Stomach (tissue), 8 donors: ENCODE measurements at regions not wholly inside any gene's neighbourhood (a gene's known extent, or its start where the extent isn't known, plus 50 kb on each side); places are given as distances from the start of the nearest gene placed in this dataset.

ENCODE experiments used
- DNase-seq, 2 donors: peaks; one replicate each; pipeline versions ENCODE4 v3.0.0 to v3.0.0-alpha.2; 2013 to 2019
- H3K27ac ChIP-seq, 5 donors: fragments of 200-600 bp in 4 of 5; sonication (generic) in 4 of 5; one replicate each; pipeline ENCODE4 v1.5.1; 2013 to 2019; ENCODE audit warnings: mild to moderate bottlenecking in 1 of 5, moderate library complexity in 1 of 5
- H3K27me3 ChIP-seq, 3 donors: fragments of 200-600 bp; sonication (generic); one replicate each; pipeline ENCODE4 v1.5.1; 2017 to 2019; ENCODE audit warnings: mixed run types in 1 of 3
- H3K36me3 ChIP-seq, 4 donors: fragments of 200-600 bp; sonication (generic); 1 replicate in 3 of 4; 2 replicates in 1 of 4; pipeline ENCODE4 v1.5.1; 2016 to 2019
- H3K4me1 ChIP-seq, 4 donors: fragments of 200-600 bp; sonication (generic); one replicate each; pipeline ENCODE4 v1.5.1; 2016 to 2019
- H3K4me3 ChIP-seq, 4 donors: fragments of 200-600 bp; sonication (generic) in 3 of 4; one replicate each; pipeline ENCODE4 v1.5.1; 2016 to 2019; ENCODE audit warnings: mild to moderate bottlenecking in 1 of 4
- H3K9me3 ChIP-seq, 4 donors: fragments of 200-600 bp; sonication (generic); one replicate each; pipeline ENCODE4 v1.5.1; 2016 to 2019
- EP300 ChIP-seq: sonication (generic); formaldehyde crosslinking; IDR thresholded peaks from one replicate; pipeline ENCODE4 v1.6.1; 2017; ENCODE audit warnings: antibody characterized with exemption
- POLR2A ChIP-seq, 4 donors: fragments of 450-650 bp; IDR thresholded peaks; one replicate each; pipeline ENCODE4 v1.6.1; 2016; ENCODE audit warnings: antibody characterized with exemption in 4 of 4, control low read depth in 2 of 4, mild to moderate bottlenecking in 1 of 4, moderate library complexity in 1 of 4
- POLR2AphosphoS5 ChIP-seq, 3 donors: sonication (generic); formaldehyde crosslinking; IDR thresholded peaks; one replicate each; pipeline ENCODE4 v1.6.1; 2016; ENCODE audit warnings: antibody characterized with exemption in 3 of 3
- WGBS, 5 donors: extraction: QIAGEN DNeasy Blood & Tissue Kit in 3 of 5; methylation state at CpG; one replicate each; pipeline versions ENCODE4 v1.1.5 to v1.1.7; 2013 to 2018; 5-methylcytosine and 5-hydroxymethylcytosine counted together
- intact Hi-C: fragments of 100-400 bp; cut with DNase I; formaldehyde crosslinking; loops from one replicate; pipeline ENCODE4 v1.15.1; 2023; ENCODE audit warnings: low total_unique reads
- TF ChIP-seq, protein P1 (sequence below), 7 experiments: fragments of 450-650 bp in 4 of 7; fragments of 200-600 bp in 3 of 7; sonication (generic) in 3 of 7; IDR thresholded peaks; one replicate each; pipeline ENCODE4 v1.5.1; 2016 to 2019; ENCODE audit warnings: antibody characterized with exemption in 7 of 7, control low read depth in 2 of 7, mild to moderate bottlenecking in 1 of 7
- donor health status: healthy with polysubstance abuse.
- donor health status: Bipolar disorder and iron deficiency.
- donor health status: healthy.

DNA sequence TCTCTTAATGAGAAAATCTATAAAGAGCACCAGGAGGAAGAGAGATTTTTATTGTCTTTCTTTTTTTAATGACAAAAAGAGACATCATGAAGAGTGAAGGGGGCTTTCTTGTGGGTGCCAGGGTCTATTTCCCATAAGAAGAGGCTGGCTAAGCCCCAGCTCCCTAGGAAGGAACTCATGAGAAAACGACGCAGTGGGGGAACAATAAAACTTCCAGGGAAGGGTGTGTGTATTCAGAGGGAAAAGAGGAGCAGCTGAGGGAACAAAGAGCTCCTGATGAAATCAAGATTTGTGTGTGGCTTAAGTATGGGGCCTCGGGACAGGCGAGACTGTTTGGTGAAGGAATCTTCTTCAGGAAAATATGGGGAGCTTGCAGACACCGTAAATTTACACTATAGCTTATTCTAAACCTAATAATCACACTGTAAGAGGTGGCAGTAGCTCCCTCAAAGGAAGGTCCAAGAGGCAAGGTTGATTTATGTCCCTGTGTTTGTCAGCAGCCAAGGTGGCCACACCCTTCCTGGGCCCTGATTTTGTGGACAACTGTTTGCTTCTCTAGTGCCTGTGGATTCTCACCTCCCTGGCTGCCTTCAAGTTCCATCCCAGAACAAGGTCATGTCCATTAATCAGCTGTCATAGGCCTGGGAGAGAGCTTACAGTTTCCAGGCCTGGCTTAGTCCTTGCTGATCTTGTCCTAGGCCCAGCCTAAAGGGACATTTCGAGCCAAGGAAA is 615.7 kb downstream of the INSC start:
- no peak for DNase-seq
- WGBS, 5 donors: 68 to 82% (median 81%) methylated on average over 6 of the region's 6 CpGs
- Histone ChIP-seq H3K9me3 (no peaks in the 10 kb centered on the region), H3K27ac (no peak overlapping the region), H3K27me3 (no peaks in the 10 kb centered on the region), H3K4me1 (no peaks in the 10 kb centered on the region), H3K36me3 (no peaks in the 10 kb centered on the region), H3K4me3 (no peak overlapping the region)
- TF ChIP-seq, protein P1, sequence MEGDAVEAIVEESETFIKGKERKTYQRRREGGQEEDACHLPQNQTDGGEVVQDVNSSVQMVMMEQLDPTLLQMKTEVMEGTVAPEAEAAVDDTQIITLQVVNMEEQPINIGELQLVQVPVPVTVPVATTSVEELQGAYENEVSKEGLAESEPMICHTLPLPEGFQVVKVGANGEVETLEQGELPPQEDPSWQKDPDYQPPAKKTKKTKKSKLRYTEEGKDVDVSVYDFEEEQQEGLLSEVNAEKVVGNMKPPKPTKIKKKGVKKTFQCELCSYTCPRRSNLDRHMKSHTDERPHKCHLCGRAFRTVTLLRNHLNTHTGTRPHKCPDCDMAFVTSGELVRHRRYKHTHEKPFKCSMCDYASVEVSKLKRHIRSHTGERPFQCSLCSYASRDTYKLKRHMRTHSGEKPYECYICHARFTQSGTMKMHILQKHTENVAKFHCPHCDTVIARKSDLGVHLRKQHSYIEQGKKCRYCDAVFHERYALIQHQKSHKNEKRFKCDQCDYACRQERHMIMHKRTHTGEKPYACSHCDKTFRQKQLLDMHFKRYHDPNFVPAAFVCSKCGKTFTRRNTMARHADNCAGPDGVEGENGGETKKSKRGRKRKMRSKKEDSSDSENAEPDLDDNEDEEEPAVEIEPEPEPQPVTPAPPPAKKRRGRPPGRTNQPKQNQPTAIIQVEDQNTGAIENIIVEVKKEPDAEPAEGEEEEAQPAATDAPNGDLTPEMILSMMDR (IDR thresholded peaks at IDR 0.05): no peak
- TF ChIP-seq POLR2A (IDR thresholded peaks at IDR 0.05) (no peak), EP300 (no peak), POLR2AphosphoS5 (IDR thresholded peaks at IDR 0.05) (no peak)
- intact Hi-C loops: no loop called here

DNA sequence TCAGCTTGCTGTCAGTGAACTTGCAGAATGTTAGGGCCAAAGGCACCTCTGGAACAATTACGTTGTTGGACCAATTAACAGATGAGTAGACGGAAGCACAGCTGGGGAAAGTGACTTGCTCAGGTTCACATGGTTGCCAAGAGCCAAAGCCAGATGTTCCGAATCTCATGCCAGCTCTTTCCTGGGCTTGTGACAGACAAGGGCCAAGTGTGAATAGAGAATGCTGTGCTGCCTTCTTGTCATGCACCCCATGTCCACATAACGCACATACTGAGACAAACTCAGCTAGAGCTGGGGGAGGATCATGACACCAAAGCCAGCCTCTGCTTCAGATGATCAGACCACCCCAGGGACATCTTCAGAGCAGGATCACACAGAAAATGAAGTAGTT is 616.3 kb downstream of the INSC start:
- no peak for TF ChIP-seq EP300
- no peak for TF ChIP-seq POLR2A (IDR thresholded peaks at IDR 0.05)
- TF ChIP-seq, protein P1 (IDR thresholded peaks at IDR 0.05): no peak
- no peak for TF ChIP-seq POLR2AphosphoS5 (IDR thresholded peaks at IDR 0.05)
- DNase-seq: no peak
- no peaks in the 10 kb centered on the region for H3K4me1 ChIP-seq
- no peak overlapping the region for H3K27ac ChIP-seq
- no peaks in the 10 kb centered on the region for H3K36me3 ChIP-seq
- H3K9me3 ChIP-seq: no peaks in the 10 kb centered on the region
- H3K27me3 ChIP-seq: no peaks in the 10 kb centered on the region
- WGBS, 5 donors: 58 to 91% (median 75%) methylated on average over 4 of the region's 4 CpGs
- intact Hi-C loops: no loop called here
- H3K4me3 ChIP-seq: no peak overlapping the region

DNA sequence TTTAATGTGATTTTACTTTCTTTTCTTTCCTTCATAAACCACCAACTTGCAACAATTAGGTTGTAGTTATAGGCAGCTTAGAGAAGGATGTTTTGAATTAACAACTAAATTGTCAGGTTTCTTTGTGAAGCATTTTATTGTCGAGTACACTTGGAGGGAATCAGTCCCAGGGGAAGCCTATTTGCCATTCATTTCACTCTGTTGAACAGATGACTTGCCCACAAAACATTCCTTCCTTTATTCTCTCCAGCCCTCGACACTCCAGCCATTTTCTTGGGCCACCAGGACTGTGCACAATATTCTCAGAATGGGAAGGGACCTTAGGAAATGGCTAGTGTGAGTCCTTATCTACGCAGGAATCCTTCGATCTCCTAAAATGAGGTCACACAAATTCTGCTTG is 620.6 kb downstream of the SOX6 start:
- Histone ChIP-seq H3K27ac (no peak overlapping the region), H3K36me3 (no peaks in the 10 kb centered on the region), H3K4me1 (no peaks in the 10 kb centered on the region), H3K27me3 (no peaks in the 10 kb centered on the region), H3K9me3 (no peaks in the 10 kb centered on the region), H3K4me3 (no peak overlapping the region)
- DNase-seq: no peak
- WGBS, 5 donors: 75 to 85% (median 85%) methylated on average over 4 of the region's 4 CpGs
- TF ChIP-seq EP300 (no peak), POLR2AphosphoS5 (IDR thresholded peaks at IDR 0.05) (no peak), POLR2A (IDR thresholded peaks at IDR 0.05) (no peak)
- TF ChIP-seq, protein P1 (IDR thresholded peaks at IDR 0.05): no peak
- intact Hi-C loops: no loop called here

DNA sequence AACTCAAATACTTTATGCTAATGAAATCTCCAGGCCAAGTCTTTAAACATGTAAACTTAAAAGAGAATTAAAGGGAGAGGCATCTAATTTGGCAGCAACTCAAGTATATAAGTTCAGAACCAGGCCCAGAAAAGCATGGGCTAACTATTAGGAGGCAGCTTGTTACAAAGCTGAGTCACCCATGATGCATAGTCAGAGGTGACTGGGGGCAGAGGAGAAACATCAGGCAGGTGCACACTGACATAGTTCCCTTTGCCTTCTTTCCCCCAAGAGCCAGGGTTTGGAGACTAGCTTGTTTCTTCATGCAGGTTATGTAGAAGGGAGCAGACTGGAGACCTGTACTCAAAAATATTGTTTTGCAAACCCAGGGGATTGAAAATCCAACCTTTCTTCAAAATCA is 619.0 kb downstream of the SOX6 start:
- no peaks in the 10 kb centered on the region for H3K4me1 ChIP-seq
- TF ChIP-seq EP300: no peak
- TF ChIP-seq, protein P1 (IDR thresholded peaks at IDR 0.05): no peak
- TF ChIP-seq POLR2A (IDR thresholded peaks at IDR 0.05): no peak
- TF ChIP-seq POLR2AphosphoS5 (IDR thresholded peaks at IDR 0.05): no peak
- no peak overlapping the region for H3K27ac ChIP-seq
- DNase-seq: no peak
- H3K4me3 ChIP-seq: no peak overlapping the region
- no peaks in the 10 kb centered on the region for H3K9me3 ChIP-seq
- no peaks in the 10 kb centered on the region for H3K36me3 ChIP-seq
- intact Hi-C loops: no loop called here
- no peaks in the 10 kb centered on the region for H3K27me3 ChIP-seq
